Activated naive CD4-positive, alpha-beta T cell treated with anti-CD3 and anti-CD28 coated beads, Interleukin-2, amount 10 ng/mL, durations not matched to agents 7 days and 5 days (primary cell): ENCODE measurements at regions not wholly inside any gene's neighbourhood (a gene's known extent, or its start where the extent isn't known, plus 50 kb on each side); places are given as distances from the start of the nearest gene placed in this dataset.

Source experiments
- CTCF ChIA-PET: fragments of 350-600 bp; sonication (Branson Sonifier 250); formaldehyde crosslinking; loops from one replicate; lab custom pipeline; 2021; ENCODE audit warnings: antibody characterized with exemption; lab: Charles Lee
- DNase-seq: peaks from one replicate; pipeline ENCODE4 v3.0.0-alpha.2; 2020
- H3K27ac Mint-ChIP-seq: one replicate; pipeline ENCODE4 v1.8.0; 2021; ENCODE audit warnings: mild to moderate bottlenecking, moderate library complexity, mixed read lengths
- H3K27me3 Mint-ChIP-seq: one replicate; pipeline ENCODE4 v1.8.0; 2021; ENCODE audit warnings: mild to moderate bottlenecking, mixed read lengths
- H3K36me3 Mint-ChIP-seq: one replicate; pipeline ENCODE4 v1.8.0; 2021; ENCODE audit warnings: mixed read lengths
- H3K4me1 Mint-ChIP-seq: one replicate; pipeline ENCODE4 v1.8.0; 2021; ENCODE audit warnings: mixed read lengths
- H3K4me3 Mint-ChIP-seq: one replicate; pipeline ENCODE4 v1.8.0; 2021; ENCODE audit warnings: mild to moderate bottlenecking, moderate library complexity, mixed read lengths
- H3K9me3 Mint-ChIP-seq: one replicate; pipeline ENCODE4 v1.8.0; 2021; ENCODE audit warnings: mixed read lengths

DNA sequence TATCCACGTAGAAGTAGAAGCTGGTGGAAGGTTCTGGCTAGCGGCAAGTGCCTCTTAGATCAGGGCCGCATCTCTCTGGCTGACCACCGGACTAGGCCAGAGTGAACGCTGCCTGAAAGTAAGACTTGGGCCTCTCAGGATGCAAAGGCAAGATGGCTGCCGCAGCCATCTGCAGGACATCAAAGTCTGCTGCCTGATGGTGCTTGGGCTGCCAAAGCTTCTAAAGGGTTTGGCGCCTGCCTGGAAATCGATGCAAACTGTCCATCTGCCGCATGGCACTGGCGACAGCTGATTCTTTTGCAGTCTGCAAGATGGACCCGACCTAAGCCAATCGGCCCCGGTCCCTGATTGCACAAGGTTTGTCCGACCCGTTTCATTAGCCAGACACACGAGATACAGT lies 196.7 kb upstream of the TBC1D5 start:
- Mint-ChIP-seq H3K4me1 (no peaks in the 10 kb centered on the region), H3K36me3 (no peaks in the 10 kb centered on the region)
- CTCF ChIA-PET, result no interaction called here

DNA sequence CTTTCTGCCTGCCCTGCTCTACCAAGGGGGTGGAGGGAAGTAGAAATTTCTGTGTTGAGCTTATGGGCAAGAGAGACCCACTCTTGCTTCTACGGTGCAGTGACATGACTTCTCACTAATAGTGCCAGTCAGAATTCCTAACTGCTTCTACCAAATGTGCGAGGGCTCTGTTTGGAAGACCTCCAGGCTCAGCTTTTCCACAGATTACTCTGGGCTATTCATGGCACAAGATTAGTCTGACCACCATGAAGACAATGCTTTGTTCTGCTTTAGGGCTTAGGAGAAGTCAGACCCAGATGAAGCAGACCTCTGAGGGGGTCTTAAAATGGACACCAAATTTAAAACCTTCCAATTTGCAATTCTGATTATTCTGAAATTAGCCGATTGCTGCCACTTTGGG lies 195.9 kb upstream of the TBC1D5 start:
- DNase-seq, result no peak

More for the DNA sequence above, 196.7 kb upstream of the TBC1D5 start:
- Mint-ChIP-seq H3K27me3 (no peaks in the 10 kb centered on the region), H3K4me3 (no peak overlapping the region), H3K9me3 (no peaks in the 10 kb centered on the region), H3K27ac (no peak overlapping the region)
- DNase-seq, result no peak

DNA sequence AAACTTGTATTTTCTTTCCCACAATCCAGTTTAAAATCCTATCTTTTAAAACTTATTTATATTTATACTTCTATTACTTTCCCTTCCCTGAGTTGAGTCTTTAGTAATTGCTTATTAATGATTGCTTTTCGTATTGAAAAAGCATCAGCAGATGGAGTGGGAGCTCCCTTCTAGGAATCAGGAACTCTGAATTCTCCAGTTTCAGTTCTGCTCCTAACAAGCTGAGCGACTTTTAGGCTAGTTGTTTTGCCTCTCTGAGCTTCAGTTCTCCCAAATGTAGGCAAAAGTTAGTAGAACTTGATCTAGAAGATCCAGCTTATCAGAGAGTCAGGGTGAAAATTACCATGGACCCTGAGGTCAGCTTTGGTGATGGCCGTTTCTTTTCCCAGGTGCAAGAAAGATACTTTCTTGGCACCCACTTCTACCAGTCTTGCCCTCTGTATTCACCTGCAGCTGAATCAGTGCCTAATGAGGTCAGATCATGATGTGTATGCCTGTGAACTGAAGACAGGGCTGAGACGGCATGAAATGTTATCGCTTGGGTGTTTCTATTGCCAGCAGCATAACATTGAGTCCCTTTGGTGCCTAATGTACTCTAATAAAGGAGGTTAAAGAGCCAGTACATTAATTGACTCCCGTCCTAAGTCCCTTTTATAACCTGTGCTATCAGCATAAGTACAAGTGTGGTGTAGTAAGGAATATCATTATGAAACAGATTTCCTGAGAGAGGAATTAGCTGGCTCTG lies 194.5 kb upstream of the TBC1D5 start:
- Mint-ChIP-seq H3K27me3 (peaks cover 4% of the 10 kb centered on the region), H3K4me3 (no peak overlapping the region), H3K36me3 (no peaks in the 10 kb centered on the region), H3K4me1 (no peaks in the 10 kb centered on the region), H3K27ac (no peak overlapping the region), H3K9me3 (no peaks in the 10 kb centered on the region)
- DNase-seq, result no peak
- CTCF ChIA-PET, result no interaction called here

More for the DNA sequence above, 195.9 kb upstream of the TBC1D5 start:
- H3K27me3 Mint-ChIP-seq, result peaks cover 4% of the 10 kb centered on the region
- no peak overlapping the region for H3K27ac Mint-ChIP-seq
- no peak overlapping the region for H3K4me3 Mint-ChIP-seq
- H3K4me1 Mint-ChIP-seq, result no peaks in the 10 kb centered on the region
- no peaks in the 10 kb centered on the region for H3K36me3 Mint-ChIP-seq
- CTCF ChIA-PET, result interaction anchor here (0.6 kb wide), 1 partner anchor 605 kb away, joined by 3 read pairs; no protein-coding TSS in a partner anchor
- H3K9me3 Mint-ChIP-seq, result no peaks in the 10 kb centered on the region

DNA sequence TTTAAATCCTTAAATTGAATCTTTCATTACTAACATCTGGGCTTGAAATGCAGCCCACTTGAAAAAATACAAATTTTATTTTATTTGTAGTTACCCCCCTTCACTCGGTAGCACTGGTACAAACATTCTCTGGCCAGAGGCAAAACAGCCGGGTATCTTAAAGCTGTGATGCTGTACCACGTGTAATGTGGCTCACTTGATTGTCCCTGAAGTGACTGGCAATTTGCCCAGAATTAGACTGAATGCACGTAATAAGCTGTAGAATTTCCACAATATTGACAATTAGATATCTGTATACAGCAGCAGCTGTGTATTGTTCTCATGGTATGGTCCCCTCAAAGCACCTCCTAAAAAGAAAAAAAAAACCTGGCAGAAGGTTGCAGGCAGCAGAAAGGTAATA lies 192.8 kb upstream of the TBC1D5 start:
- Mint-ChIP-seq H3K9me3 (no peaks in the 10 kb centered on the region), H3K4me1 (no peaks in the 10 kb centered on the region), H3K36me3 (no peaks in the 10 kb centered on the region), H3K4me3 (no peak overlapping the region), H3K27ac (no peak overlapping the region), H3K27me3 (peaks cover 4% of the 10 kb centered on the region)
- CTCF ChIA-PET, result no interaction called here
- no peak for DNase-seq

DNA sequence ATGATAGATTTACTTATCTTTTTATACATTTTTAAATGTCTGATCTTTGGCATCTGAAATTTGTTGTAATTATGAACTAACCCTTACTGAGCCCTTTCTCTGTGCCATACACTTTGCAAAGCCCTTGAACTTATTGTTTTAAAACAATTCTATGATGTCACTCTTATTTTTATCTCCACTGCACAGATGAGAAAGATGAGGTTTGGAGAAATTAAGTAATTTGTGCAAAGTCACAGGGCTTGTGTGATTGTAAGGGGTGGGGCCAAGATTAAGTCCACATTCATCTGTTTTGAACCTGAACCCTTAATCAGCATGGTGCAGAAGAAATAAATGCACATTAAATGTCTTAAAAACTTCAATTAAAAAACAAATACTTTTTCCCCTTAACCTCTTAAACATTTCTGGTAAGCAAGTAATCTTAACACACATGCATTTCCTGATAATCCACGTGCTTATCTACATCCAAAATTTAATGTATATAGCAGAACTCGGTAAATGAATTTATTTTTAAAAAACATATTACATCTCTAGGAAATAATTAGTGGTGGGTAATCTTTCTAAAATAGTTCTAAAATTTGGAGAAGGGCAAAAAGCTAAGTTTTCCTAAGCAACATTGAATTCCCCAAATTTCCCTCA lies 189.8 kb upstream of the TBC1D5 start:
- Mint-ChIP-seq H3K36me3 (no peaks in the 10 kb centered on the region), H3K4me1 (no peaks in the 10 kb centered on the region), H3K27ac (no peak overlapping the region), H3K4me3 (no peak overlapping the region), H3K9me3 (no peaks in the 10 kb centered on the region), H3K27me3 (peaks cover 4% of the 10 kb centered on the region)
- DNase-seq, result no peak
- CTCF ChIA-PET, result no interaction called here

DNA sequence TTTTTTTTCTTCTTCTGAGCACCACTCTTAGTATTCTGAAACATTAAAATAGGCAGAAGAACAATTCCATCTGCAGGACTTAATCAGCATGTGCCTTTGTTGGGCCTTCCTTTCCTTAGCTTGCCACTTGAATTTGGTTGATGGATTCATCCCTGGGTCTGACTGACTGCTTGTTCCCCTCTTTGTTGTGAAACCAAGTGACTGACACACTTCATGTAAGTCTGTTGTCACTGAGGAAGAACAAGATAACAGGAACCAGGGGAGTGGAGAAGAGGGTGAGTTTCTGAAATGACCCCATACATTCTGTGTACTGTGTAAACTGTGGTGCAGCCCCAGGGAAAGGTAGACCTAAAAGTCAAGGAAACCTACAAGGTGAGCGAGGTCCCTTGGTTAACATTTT lies 188.7 kb upstream of the TBC1D5 start:
- no peaks in the 10 kb centered on the region for H3K9me3 Mint-ChIP-seq
- CTCF ChIA-PET, result no interaction called here
- H3K4me3 Mint-ChIP-seq, result no peak overlapping the region
- no peaks in the 10 kb centered on the region for H3K4me1 Mint-ChIP-seq
- no peaks in the 10 kb centered on the region for H3K36me3 Mint-ChIP-seq
- no peak overlapping the region for H3K27ac Mint-ChIP-seq
- peaks cover 4% of the 10 kb centered on the region for H3K27me3 Mint-ChIP-seq
- no peak for DNase-seq

DNA sequence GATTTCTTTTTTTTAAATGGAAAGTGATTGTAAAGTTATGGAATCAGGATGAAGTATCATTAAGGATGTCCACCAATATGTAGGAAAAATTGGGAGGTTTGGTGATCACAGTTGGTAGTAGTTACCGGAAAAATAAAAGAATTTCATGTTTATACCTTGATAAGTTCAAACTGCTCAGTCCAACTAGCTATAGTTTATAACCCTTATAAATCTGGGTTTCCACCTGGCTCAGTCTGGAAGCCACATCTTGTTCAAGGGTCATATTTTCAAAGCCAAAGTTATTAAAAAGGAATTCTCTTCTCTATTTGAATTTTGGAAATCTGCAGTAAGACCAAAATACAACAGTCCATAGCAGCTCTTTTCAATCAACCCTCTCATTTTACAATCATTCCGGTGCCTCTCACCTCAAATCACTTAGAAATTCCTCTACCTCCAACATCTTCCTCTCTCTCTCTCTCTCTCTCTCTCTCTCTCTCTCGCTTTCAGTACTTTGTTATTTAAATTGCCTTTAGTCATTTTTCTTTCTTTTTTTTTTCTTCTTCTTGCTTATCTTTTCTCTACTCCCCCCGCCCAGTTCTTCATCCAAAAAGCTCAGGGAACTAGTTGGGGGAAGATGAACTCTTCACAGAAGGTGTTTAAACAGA lies 186.2 kb upstream of the TBC1D5 start:
- no peak for DNase-seq
- Mint-ChIP-seq H3K27me3 (peaks cover 3% of the 10 kb centered on the region), H3K27ac (no peak overlapping the region), H3K36me3 (no peaks in the 10 kb centered on the region), H3K9me3 (no peaks in the 10 kb centered on the region), H3K4me1 (no peaks in the 10 kb centered on the region), H3K4me3 (no peak overlapping the region)
- CTCF ChIA-PET, result no interaction called here

DNA sequence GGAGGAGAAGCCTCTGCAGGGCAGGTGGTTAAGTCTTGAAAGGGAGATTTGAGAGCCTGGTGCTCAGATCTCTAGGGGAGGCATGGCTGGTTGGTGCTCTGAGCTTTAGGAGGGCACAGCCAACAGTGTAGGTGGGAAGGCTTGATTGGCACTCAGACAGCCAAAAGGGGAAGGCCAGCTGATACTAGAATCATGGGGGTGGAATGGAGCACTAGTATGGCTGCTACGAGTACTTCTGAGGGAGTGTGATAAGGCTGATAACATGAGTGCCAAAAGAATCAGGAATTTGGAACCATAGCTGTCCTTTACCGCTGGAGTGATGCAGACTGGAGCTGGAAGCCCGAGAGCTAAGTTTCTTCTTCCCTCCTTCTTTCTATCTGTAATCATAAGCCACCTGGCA lies 184.6 kb upstream of the TBC1D5 start:
- Mint-ChIP-seq H3K4me1 (no peaks in the 10 kb centered on the region), H3K36me3 (no peaks in the 10 kb centered on the region), H3K4me3 (no peak overlapping the region), H3K9me3 (no peaks in the 10 kb centered on the region), H3K27ac (no peak overlapping the region), H3K27me3 (no peaks in the 10 kb centered on the region)
- DNase-seq, result no peak
- CTCF ChIA-PET, result no interaction called here

DNA sequence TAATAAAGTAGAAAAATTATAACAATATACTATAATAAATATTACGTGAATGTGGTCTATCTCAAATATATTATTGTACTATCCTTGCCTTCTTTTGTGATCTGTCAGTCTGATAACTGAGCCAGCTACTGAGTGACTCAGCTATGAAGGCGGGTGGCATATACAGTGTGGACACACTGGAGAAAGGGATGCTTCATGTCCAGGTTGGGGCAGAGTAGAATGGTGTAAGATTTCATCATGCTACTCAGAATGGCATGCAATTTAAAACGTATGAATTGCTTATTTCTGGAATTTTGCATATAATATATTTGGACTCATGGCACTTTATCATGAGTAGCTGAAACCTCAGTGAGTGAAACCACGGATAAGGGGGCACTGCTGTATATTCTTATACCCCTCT lies 172.9 kb upstream of the TBC1D5 start:
- H3K27me3 Mint-ChIP-seq, result peaks cover 10% of the 10 kb centered on the region
- H3K36me3 Mint-ChIP-seq, result no peaks in the 10 kb centered on the region
- no peaks in the 10 kb centered on the region for H3K4me1 Mint-ChIP-seq
- DNase-seq, result no peak
- no peak overlapping the region for H3K27ac Mint-ChIP-seq
- CTCF ChIA-PET, result no interaction called here
- H3K4me3 Mint-ChIP-seq, result no peak overlapping the region
- H3K9me3 Mint-ChIP-seq, result no peaks in the 10 kb centered on the region

DNA sequence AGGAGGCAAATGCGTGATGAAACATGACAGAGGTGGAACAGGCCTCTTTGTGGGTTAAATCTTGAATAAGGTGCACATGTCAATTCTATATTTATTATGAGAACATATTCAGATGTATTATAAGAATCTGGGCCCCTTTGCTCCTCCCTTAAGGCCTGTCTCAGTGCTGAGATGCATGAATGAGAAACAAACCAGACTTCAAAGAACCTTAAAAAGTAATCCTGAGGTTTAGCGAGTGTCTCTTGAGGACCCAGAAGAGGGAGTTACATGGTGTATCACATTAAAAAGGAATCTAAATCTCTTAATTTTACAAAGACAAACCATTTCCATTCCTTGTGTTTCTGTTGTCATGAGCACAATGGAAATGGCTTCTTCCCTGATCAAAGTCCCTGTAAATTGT lies 170.9 kb upstream of the TBC1D5 start:
- Mint-ChIP-seq H3K4me1 (no peaks in the 10 kb centered on the region), H3K27ac (no peak overlapping the region), H3K36me3 (no peaks in the 10 kb centered on the region), H3K27me3 (peaks cover 10% of the 10 kb centered on the region), H3K9me3 (no peaks in the 10 kb centered on the region), H3K4me3 (no peak overlapping the region)
- CTCF ChIA-PET, result no interaction called here
- no peak for DNase-seq

DNA sequence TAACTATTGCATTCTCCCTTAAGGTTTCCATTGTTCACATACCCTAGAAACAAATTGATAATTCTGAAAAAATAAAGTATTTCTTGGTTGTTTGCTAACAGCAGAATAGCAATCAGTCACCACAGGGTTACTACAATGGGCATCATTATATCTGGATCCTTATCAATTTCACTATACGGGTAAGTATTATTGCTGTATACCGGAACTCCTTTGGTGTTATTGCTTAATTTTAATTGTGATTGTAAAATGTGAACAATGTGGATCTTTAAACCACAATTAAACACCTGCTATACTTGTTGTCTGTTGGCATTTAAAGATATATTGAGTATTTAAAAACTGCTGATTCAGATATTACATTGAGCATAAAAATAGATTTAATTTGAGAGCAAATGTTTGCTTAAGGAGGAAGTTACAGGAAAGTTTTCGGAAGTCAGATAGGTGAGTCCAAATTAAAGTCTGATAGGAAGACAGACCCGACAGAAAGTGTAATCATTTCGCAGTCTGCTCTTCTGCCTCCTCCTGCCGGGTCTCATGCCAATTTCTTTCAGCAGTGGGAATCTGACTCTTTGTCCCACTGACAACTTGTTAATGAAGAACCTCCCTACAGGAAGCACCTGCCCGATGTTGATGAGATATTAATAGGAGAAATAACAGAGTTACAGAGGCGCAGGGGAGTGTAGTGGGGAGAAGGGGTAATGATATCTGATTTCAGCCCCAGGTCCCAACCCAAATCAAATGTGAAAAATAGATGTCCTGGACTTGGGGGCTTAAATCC lies 169.7 kb upstream of the TBC1D5 start:
- H3K4me1 Mint-ChIP-seq, result no peaks in the 10 kb centered on the region
- no peaks in the 10 kb centered on the region for H3K36me3 Mint-ChIP-seq
- no peak overlapping the region for H3K4me3 Mint-ChIP-seq
- peaks cover 10% of the 10 kb centered on the region for H3K27me3 Mint-ChIP-seq
- H3K9me3 Mint-ChIP-seq, result no peaks in the 10 kb centered on the region
- H3K27ac Mint-ChIP-seq, result no peak overlapping the region
- no peak for DNase-seq
- CTCF ChIA-PET, result no interaction called here

DNA sequence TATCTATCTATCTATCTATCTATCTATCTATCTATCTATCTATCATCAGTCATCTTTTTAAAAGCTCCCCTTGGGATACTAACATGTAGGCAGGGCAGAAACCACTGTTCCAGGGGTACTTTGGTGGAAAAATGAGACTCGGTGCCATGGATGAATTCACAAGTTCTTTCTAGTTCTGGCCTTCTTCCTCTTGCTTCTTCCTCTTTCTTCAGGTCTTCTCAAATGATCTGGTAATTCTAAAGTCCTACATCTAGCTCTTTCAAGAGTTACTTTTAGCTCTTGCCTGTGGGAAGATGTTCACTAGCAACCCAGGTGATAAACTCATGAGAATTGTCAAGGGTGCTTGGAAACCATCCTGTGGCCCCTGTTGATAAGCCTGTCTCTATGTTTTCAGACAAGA lies 168.5 kb upstream of the TBC1D5 start:
- H3K9me3 Mint-ChIP-seq, result no peaks in the 10 kb centered on the region
- no peak overlapping the region for H3K4me3 Mint-ChIP-seq
- no peak for DNase-seq
- H3K27ac Mint-ChIP-seq, result no peak overlapping the region
- CTCF ChIA-PET, result no interaction called here
- H3K27me3 Mint-ChIP-seq, result peaks cover 10% of the 10 kb centered on the region
- H3K36me3 Mint-ChIP-seq, result no peaks in the 10 kb centered on the region
- H3K4me1 Mint-ChIP-seq, result no peaks in the 10 kb centered on the region

DNA sequence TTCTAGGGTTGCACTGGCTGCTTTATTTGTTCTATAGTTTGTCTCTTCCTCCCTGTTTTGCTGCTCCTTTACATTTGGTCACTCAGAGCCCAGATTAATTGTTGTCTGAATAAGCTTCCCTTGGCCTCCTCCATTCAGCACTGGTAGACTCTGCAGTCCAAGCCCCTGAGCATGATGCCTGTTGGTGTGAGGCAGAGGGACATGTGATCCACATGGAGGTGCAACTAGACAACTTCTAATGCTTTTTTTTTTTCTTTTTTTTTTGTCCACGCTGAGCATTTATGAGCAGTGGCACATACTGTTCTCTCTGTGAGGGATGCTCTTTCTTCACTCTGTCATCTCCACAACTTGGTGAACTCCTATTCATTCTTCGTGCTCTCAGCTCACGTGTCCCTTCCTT lies 167.3 kb upstream of the TBC1D5 start:
- peaks cover 16% of the 10 kb centered on the region for H3K27me3 Mint-ChIP-seq
- no peak overlapping the region for H3K4me3 Mint-ChIP-seq
- no peaks in the 10 kb centered on the region for H3K9me3 Mint-ChIP-seq
- DNase-seq, result no peak
- H3K36me3 Mint-ChIP-seq, result no peaks in the 10 kb centered on the region
- CTCF ChIA-PET, result interaction anchor here (0.9 kb wide), 1 partner anchor 447 kb away, joined by 3 read pairs; no protein-coding TSS in a partner anchor
- no peak overlapping the region for H3K27ac Mint-ChIP-seq
- H3K4me1 Mint-ChIP-seq, result no peaks in the 10 kb centered on the region
